GM12874 (cell line): ENCODE measurements at regions not wholly inside any gene's neighbourhood (a gene's known extent, or its start where the extent isn't known, plus 50 kb on each side); places are given as distances from the start of the nearest gene placed in this dataset.
A peak's percentile ranks its signal among the peaks of the same experiment; 100 is the strongest.

Experiments
- TF ChIP-seq, protein P1 (sequence below): IDR thresholded peaks from 2 replicates; pipeline ENCODE4 v1.5.1; 2011; ENCODE audit warnings: low read depth, mild to moderate bottlenecking, control low read depth, low read length, moderate library complexity; ENCODE audit not compliant: insufficient read depth

DNA sequence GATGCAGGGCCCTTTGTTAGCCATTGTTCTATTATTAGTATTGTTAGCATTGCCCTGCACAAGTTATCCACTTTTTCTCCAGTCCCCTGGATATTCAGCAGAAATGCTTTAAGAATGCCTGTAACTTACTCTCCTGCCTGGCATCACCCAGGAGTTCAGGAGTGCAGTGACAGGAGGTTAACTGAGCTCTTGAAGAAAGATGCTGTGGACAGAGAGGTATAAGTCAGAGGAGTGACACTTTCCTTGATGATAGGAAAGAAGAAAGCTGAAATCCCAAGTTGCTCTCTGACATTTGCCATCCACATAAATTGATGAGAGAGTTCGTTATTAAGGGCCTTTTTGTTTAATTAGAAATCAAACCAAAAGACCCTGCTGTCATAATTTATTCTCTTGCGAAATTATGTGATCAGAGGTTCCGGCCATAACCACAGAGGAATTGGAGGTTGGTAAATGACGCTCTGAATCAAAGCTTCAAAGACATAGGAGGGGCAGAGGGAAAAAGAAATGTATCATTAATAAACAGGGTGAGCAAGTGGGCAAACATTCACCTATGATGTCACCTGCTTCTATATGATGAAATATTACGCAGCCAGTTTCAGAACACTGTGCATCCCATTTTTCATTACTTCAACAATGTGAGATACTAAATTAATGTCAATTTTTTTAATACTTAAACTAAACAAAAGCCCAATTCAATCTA, 230.2 kb upstream of the JADE1 start:
- TF ChIP-seq, protein P1, sequence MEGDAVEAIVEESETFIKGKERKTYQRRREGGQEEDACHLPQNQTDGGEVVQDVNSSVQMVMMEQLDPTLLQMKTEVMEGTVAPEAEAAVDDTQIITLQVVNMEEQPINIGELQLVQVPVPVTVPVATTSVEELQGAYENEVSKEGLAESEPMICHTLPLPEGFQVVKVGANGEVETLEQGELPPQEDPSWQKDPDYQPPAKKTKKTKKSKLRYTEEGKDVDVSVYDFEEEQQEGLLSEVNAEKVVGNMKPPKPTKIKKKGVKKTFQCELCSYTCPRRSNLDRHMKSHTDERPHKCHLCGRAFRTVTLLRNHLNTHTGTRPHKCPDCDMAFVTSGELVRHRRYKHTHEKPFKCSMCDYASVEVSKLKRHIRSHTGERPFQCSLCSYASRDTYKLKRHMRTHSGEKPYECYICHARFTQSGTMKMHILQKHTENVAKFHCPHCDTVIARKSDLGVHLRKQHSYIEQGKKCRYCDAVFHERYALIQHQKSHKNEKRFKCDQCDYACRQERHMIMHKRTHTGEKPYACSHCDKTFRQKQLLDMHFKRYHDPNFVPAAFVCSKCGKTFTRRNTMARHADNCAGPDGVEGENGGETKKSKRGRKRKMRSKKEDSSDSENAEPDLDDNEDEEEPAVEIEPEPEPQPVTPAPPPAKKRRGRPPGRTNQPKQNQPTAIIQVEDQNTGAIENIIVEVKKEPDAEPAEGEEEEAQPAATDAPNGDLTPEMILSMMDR = no peak

DNA sequence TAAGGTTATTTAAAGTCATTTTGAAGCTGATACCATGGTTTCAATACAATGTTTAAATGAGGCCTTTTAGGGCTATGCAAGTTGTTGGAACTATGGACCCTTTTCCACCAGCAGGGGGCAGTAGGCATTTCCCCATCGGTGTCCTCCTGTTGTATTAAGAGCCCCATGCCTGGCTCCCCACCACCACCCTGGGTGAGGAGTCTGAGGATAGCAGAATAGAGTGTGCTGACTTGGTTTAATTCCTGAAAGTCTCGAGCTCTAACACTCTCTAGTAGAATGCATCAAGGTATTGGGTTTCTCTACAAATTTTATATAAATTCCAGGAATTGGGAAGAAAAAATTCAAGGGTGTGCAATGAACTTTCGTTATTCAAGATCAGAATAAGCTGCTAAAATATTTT, 234.8 kb upstream of the JADE1 start:
- TF ChIP-seq, protein P1 = peak; percentile 69

DNA sequence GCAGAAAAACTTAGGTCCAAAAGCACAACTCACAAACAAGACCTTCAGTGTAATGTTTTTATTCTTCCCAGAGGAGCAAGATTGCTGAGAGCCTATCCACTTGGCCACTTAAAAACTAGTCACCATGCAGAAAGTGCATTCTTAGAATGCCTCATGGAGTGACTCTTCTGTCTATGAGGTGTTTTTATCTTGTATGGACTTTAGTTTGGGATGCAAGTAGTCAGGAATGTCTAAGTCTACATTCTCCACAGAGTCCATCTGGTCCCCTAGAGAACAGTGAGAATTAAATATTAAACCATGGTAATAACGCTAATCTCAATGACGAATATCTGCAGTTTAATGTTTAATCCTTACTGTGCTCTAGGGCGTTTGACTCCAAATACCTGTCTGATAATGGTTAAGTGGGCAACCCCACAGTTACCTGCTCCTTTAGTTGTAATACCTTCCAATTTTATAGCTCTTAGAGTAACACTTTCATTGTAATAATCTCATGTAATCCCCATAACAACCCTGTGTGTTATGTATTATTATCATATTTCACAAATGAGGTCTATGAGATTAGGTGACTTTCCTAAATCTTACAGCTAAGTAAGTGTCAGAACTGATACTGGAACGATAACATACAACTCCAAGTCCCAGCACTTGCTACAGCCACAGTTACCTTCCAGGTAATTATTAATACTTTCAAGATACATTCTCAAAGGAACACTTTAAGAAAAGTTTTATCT, 235.6 kb upstream of the JADE1 start:
- TF ChIP-seq, protein P1 = no peak

DNA sequence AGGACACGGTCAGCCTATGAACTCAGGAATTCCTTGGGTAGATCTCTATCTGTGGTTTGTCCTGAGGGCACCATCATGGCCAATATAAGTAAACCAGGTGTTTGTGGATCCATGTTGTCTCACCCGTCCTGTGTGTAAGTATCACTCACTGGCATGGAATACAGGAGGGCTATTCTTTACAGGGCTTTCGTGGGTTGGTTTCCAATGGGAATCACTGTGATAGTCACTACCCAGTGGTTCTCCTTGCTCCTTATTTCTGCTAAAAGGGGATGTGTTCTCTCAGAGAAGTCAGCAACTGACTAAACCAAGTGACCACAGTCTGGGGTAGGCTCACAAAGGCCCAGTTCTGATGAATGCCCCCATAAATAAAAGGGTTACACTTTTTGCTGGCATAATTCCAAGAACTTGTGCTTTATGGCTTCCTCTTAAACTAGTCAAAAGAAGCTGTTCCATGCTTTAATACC, 236.7 kb upstream of the JADE1 start:
- TF ChIP-seq, protein P1 = no peak

DNA sequence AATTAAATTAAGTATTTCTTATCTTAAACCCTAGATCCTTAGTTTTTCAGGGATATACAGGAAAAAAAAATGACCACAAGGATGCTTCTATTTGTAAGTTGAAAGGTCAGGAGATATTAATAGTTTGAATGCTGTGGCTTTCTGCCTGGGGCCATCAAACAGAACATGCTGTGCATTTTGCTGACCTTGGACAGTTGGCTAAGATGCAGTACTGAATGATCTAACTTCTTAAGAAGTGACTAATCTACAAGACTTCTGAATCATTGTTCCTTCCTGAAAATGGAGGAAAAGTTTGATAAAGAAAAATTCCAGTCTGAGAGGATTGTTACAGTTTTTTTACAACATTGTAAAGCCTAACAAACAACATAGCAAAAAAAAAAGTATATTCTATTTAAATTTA, 237.8 kb upstream of the JADE1 start:
- TF ChIP-seq, protein P1 = no peak

DNA sequence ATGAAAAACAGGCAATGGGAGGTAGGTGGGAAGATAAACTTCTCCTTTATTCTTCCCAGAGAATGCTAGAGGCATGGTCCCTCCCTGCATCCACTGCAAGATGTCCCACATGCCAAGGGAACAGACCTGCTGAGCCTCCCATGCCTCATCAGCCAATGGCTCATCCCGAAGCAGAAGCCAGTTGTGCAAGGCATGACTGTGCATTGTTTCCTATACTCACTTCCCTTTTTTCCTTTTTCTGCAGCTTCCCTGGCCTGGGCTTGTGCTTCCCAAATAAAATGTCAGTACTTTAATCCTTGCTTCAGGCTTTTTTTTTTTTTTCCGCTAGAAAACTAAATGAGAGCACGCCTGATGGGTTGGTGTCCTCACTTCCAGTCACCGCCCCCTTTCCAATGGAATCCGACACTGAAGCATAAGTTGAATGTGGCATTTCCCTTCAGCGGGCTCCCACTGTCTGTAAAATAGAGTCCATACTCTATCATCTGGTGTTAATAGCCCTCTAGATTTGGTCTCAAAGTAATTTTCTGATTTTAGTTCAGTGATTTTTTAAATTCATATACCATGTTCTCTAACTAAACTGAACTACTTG, 239.0 kb upstream of the JADE1 start:
- TF ChIP-seq, protein P1 = no peak

DNA sequence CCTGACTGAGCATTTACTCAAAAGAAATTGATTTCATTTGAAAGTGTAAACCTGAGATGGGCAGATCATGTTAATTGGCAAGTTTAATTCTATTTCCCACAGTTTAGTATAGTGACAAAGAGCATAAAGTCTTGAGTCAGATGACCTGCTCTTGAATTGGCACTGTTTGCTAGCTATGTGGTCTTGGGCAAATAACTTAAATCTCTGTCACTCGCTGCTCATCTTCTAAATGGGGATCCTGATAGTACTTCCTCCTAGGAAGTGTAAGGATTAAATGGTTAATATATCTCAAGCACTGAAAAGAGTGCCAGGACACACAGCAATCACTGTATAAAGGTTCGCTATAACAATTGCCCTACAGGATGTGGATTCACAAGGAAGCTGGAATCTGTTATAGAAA, 242.8 kb upstream of the JADE1 start:
- TF ChIP-seq, protein P1 = no peak
